HL-60/S4 treated with retinoic acid at 250 ng/mL for 4 days and 3 days (cell line): ENCODE measurements at regions not wholly inside any gene's neighbourhood (a gene's known extent, or its start where the extent isn't known, plus 50 kb on each side); places are given as distances from the start of the nearest gene placed in this dataset.
"Not testable (repeated sequence)": the region's sequence is repeated elsewhere in the genome, so short reads cannot be mapped to it uniquely, and the experiment has no call there.

Source experiments
- in situ Hi-C: fragments of 300-500 bp; cut with MboI; formaldehyde crosslinking; loops from 2 replicates; pipeline ENCODE4 v1.7.0; 2022; ENCODE audit warnings: low sequenced_read_pairs

DNA sequence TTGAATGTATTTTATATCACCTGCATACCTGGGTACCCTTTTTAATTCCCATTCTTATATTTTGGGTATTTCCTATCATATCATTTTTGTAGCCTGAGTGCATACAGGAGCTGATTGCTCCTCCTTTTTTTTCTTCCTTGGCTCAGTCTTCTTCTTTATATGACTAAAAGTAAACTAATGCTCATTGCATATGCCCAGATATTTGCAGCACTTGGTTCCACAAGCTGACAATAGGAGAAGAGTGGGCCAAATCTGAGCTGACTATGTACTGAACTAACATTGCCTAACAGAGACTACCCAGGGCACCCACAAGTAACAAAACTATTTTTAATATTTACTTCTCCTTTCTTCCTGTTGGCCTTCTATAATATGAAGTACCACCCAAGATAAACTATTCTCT is 131.7 kb upstream of the SPOPL start:
- in situ Hi-C loops: no loop called here

DNA sequence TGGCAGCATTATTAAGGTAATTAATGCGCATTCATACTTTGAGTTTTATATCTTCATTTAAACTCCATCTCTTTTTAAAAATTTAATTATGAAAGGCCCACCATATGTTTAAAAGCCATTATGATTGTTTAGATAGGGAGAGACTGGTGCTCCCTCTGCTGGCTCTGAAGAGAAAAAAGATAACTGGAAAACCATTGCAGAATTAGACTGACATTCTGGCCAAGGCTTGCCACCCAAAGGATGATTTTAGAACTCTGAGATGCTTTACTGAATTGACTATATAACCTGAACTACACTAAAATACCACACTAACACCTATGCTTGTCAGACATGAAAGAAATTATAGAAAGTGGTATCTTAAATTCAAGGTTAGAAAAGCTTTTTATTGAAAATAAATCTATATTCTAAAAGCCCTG is 127.6 kb upstream of the SPOPL start:
- in situ Hi-C loops: no loop called here

DNA sequence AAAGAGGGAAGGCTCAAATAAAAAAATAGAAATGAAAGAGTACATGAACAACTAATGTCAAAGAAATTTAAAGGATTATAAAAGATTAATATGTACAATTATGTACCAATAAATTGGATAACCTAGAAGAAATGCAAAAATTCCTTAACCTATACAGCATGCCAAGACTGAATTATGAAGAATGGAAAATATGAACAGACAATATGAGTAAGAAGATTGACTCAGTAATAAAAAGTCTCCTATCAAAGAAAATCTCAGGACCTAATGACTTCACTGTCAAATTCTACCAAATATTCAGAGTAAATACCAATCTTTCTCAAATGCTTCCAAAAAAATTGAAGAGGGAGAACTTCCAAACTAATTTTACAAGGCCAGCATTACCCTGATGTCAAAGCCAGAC is 120.2 kb upstream of the SPOPL start:
- in situ Hi-C loops: no loop called here

DNA sequence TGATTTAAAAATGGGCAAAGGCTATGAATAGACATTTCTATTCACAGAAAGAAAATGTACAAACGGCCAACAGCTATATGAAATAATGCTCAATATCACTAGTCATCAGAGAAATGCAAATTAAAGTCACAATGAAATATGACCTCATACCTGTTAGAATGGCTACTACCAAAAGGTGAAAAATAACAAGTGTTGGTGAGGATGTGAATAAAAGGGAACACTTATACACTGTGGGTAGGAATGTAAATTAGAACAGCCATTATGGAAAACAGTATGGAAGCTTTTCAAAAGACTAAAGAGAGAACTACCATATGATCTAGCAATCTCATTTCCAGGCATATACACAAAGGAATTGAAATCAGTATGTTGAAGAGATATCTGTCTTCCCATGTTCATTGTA is 118.9 kb upstream of the SPOPL start:
- in situ Hi-C loops: no loop called here

DNA sequence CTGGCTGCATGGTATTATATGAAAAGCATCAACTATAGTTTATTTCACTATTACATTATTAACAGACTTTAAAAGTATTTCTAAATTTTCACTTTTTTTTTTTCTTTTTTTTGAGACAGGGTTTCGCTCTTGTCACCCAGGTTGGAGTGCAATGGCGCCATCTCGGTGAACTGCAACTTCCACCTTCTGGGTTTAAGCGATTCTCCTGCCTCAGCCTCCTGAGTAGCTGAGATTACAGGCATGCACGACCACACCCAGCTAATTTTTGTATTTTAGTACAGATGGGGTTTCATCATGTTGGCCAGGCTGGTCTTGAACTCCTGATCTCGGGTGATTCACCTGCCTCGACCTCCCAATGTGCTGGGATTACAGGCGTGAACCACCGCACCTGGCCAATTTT is 115.4 kb upstream of the SPOPL start:
- in situ Hi-C loops: not testable (repeated sequence)

DNA sequence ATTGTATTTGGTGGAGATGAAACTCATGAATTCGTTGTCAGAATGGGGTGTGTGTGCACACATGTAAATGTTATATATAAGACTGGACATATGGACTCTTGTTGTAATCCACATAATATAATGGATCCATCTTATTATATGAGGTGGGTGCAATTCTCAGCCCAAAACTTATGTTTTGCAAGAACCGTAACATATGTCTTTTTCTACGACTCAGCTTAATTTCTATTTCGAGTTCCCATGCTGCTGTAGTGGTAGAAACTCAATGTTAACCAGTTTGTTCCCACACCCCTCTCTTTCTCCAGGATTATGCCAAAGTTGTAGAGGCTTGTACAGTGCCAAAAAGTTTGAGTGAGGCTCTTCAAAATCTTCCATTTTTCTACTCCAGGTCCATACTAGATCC is 112.5 kb upstream of the SPOPL start:
- in situ Hi-C loops: no loop called here

DNA sequence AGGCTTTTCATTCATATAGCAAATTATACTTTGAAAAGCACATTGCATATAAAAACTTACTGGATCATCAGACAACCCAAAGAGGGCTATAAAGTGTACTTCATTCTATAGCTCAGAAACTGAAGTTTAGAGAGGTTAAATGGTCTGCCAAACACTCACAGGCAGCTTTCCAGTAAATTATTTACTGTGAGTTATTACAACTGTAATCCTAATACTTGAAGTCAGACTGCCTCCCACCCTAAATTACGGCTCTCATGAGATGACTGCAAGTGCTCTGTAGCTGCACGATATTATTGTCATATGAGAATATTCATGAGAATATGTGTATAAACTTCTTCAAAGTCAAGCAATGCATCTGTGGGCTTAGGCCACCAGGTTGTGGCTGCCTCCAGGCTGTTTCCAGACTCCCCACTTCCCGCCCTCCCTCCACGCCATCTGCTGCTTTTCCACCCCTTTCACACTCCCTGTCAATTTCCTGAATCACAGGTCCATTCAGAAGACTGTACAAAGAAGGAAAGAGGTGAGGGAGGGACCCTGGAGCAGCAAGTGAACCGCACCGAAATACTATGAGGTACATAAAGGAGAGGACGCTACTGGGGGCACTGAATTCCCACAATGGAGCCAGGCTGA is 111.1 kb upstream of the SPOPL start:
- in situ Hi-C loops: no loop called here

DNA sequence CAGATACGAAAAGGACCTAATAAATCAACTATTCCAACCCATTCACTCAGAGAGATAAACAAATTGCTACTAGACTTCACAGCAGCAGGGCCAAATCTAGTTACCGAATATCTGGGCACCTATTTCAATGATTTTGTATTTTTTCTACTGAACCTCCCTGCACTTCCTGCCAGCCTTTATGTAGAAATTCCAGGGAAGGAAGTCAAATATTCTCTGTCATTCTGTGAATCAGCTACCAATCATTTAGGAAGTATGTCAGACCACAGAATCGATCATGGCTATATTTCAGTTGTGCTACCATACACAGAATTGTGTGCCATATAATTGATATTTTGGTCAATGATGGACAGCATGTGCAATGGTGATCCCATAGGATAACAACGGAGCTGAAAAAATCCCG is 109.6 kb upstream of the SPOPL start:
- in situ Hi-C loops: no loop called here

DNA sequence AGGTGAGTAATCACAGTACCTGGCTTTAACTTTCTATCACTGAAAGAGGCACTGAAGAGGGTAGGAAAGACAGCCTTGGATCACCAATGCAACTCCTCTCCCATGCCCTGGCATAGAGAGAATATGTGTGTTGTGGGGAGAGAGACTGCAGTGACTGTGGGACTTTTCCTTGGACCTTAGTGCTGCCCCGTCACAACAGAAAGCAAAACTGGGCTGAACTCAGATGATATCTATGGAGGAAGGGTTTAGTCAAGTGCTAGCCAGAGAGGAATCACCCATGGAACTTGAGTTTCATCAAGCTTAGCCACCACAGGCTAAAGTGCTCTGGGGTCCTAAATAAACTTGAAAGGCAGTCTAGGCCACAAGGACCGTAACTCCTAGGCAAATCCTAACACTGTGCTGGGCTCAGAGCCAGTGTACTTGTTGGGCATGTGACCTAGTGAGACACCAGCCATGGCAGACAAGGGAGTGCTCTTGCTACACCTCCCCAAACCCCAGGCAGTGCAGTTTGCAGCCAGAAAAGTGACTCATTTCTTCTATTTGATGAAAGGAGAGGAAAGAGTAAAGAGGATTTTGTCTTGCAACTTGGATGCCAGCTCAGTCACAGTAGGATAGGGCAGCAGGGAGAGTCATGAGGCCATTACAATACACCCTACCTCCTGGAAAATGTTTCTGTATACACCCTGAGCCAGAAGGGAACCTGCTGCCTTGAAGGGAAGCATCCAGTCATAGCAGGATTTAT is 105.8 kb upstream of the SPOPL start:
- in situ Hi-C loops: no loop called here

DNA sequence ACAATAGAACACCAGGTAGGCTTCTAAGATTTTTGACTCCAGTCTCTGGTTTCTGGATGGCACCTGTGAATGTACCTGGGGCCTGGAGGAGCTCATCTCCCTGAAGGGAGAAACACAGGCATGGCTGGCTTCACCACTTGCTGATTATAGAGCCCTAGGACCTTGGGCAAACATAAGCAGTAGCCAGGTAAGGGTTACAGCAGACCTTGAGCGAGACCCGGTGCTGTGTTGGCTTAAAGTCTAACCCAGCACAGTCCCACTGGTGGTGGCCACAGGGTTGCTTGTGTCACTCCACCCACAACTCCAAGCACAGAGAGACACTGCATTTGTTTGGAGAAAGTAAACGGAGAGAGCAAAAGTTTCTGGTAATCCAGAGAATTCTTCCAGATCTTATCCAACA is 104.7 kb upstream of the SPOPL start:
- in situ Hi-C loops: no loop called here

DNA sequence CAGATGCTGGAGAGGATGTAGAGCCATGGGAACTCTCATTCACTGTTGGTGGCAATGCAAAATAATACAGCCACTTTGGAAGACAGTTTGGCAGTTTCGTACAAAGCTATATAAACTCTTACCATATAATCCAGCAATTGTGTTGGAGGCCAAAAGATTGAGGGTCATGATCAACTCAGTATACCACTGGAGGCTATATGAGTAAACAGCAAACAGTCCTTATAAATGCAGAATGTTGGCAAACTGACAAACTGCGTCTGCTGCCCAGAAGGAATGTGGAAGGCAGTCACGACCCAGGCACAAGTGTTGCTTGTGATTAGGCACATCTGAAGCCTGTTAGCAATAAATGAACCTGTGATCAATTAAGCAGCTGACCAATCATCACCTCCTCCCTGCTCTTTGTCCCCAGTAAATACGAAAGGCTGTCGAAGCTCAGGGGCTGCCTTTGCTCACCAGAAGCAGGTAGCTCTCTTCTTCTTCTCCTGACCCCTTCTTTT is 98.1 kb upstream of the SPOPL start:
- in situ Hi-C loops: no loop called here

DNA sequence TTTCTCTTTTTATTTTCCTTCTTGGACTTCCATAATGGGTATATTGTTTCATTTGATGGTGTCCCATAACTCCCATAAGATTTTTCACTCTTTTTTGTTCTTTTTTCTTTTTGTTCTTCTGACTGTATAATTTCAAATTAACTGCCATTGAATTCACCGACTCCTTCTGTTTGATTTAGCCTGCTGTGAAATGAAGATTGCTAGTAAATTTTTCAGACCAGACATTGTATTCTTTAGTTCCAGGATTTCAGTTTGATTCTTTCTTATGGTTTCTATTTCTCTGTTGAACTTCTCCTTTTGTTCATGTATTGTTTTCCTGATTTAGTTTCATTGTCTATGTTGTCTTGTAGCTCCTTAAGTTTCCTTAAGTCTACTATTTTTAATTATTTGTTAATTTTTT is 87.6 kb upstream of the SPOPL start:
- in situ Hi-C loops: no loop called here

DNA sequence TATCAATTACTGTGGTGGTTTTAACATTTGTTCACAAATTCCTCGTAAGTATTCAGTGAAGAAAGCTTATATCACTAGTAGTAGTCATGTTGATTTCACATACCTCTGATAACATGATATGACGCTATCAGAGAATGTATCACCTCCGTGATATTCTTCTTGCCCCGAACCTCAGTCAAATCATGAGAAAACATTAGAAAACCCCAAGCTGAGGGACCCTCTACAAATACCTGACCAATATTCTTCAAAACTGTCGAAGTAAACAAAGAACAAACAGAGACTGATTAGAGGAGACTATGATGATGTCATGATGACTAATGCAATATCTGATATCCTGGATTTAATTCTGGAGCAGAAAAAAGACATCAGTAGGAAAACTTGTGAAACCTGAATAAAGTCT is 85.6 kb upstream of the SPOPL start:
- in situ Hi-C loops: no loop called here

DNA sequence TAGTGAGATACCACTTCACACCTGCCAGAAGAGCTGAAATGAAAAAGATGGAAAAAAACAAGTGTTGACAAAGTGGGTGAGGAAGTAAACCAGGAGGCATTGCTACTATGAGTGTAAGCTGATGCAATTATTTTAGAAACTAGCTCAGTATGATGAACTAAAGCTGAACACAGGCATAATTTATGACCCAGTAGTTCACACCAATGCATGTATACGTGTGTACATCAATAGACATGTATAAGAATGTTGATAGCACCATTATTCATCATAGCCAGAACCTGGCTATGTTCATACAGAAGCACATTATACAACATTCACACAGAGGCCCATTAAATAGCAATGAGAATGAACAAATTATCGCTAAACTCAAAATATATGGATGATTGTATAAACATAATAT is 83.1 kb upstream of the SPOPL start:
- in situ Hi-C loops: no loop called here

DNA sequence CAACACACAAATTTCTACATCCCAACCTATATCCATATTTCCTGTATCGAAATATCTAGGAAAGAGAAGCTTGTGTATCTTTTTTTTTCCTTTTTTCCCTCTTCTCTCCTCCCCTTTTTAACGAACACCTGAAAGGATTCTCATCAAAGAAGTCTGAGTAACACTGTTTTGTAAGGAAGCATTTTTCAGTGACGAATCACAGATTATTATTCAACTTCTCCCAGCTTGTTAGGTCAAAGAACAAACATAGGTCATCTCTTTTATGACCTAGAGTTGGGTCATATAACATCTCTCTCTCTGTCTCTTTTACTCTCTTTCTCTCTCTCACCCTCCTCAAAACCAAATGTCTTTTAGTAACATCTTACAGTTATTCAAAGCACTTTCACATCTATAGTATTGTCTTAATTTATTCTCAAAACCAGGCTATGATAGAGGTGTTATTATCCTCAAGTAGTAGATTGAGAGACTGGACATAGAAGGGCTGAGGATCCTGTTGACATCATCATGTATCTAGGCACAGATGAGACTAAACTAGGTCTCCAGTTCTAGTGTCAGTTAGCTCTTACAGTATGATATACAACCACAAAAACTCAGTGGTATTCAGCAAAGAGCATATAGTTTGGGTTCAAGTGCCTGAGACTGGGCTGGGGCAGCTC is 80.1 kb upstream of the SPOPL start:
- in situ Hi-C loops: no loop called here

DNA sequence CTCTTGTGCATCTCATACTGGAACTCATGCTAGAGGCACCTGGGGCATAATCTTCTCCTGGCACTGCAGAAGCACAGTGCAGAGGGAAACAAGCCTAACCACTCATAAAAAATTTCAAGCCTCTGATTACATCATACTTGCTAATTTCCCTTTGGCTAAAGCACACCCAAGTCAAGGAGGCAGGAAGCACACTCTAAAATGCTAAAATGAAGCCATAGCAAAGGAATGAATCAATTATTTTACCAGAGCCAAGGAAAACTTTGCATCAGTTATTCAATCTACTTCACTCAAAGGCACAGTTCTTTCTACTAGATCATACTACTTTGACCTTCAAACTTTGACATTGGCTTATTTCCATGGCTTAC is 79.6 kb upstream of the SPOPL start:
- in situ Hi-C loops: no loop called here

DNA sequence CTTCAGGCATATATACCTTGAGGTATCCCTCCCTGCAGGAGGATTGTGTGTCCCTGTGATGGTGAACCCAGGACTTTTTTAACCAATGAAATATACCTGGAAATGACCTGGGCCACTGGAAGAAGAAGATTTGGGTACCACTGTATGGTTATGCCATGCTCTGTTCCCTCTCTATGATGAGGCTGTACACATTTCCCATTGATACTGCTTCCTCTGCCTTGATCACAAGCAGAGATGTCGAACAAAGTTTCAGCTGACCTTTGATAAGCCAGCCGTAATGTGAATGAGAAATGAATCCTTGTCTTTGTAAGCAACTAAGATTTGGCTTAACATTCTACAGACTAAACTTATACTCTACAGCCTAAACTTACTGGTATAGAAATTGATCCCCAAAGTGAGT is 78.4 kb upstream of the SPOPL start:
- in situ Hi-C loops: no loop called here

DNA sequence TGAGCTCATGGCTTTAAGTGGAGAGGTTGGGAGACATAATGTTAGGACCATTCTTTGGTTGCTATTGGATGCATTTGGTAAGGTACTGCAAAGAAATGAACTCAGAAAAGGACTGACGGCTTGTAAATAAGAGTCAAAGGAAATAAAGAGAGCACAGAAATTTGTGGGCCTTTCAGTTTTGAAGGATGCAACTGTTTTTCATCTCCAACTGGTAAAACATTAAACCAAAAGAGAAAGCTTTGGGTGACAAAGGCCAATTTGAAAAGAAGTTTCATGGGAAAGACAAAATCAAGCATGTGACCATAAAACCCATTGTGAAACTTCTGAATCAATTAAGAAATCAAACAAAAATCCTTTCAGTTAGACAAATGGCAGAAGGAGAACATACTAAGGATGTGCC is 77.8 kb upstream of the SPOPL start:
- in situ Hi-C loops: no loop called here

DNA sequence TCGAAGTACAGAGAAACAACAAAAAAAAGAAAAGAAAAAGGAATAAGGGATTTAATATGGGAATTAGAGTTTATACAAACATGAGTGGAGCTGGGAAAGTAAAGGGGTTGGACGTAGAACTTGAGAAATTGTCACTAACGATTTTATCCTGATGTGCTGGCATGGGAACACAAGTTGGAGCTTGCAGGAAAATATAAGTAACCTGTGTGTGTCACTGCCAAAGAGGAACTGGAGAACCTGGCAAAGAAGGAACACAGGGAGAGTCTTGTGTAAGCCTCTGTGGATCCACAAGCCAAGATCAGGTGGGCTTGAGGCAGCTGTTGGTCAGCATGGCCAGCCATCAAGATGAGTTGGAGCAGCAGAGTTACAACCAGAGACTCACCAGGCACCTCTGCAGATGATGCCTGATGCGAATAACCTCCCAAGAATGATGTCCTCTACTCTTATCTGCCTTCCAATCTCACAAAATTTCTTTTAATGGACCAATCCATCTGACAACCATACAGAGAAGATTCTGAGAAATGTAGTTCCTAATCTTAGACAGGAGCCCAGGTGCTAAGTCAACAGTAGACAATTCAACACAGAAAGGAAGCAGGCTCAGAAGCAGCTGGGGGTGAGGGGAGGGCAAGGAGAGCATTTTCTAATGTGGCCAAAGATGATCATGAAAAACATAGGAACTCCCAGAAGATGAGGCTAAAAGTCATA is 77.0 kb upstream of the SPOPL start:
- in situ Hi-C loops: no loop called here

DNA sequence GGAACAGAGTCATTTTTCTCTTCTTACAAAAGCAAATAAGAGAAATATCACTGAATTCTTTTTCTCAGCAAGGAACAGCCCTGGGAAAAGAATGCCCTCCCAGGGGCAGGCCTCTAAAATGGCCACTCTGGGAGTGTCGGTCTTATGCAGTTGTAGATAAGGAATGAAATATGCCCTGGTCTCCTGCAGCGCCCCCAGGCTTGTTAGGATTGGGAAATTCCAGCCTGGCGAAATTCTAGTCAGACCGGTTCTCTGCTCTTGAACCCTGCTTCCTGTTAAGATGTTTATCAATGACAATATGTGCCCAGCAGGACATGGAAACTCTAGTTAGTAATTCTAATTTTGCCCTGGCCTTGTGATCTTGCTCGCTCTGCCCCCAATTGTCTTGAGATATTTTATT is 75.5 kb upstream of the SPOPL start:
- in situ Hi-C loops: not testable (repeated sequence)

DNA sequence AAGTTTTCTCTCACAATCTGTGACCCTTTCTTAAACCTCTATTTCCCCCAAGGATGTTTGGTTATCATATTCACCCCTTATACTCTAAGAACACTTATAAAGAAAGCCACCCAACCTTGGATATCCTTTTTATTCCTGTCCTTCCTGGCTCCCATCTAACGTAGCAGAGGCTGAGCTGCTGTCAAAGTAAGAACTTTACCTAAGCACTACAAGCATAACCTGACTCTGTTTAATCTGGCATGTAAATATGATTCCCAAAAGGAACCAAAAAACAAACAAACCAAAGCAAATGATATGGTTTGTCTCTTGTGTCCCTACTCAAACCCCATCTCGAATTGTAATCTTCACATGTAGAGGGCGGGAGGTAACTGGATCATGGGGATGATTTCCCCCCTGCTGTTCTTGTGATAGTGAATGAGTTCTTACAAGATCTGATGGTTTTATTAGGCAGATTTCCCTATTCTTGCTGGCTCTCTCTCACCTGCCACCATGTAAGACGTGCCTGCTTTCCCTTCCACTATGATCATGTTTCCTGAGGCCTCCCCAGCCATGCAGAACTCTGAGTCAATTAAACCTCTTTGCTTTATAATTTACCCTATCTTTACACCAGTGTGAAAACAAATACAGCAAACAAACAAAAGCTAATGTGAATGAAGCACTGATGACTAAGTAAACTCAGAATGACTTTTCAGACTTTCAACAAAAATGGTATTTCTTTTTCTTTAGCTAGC is 72.7 kb upstream of the SPOPL start:
- in situ Hi-C loops: no loop called here
